HG03103 (cell line): ENCODE measurements at regions not wholly inside any gene's neighbourhood (a gene's known extent, or its start where the extent isn't known, plus 50 kb on each side); places are given as distances from the start of the nearest gene placed in this dataset.

ENCODE experiments used
- ATAC-seq: cut with Tn5 transposase; IDR thresholded peaks from one replicate; pipeline ENCODE4 v1.9.1; 2021; ENCODE audit warnings: low read depth; ENCODE audit not compliant: unreplicated experiment

DNA sequence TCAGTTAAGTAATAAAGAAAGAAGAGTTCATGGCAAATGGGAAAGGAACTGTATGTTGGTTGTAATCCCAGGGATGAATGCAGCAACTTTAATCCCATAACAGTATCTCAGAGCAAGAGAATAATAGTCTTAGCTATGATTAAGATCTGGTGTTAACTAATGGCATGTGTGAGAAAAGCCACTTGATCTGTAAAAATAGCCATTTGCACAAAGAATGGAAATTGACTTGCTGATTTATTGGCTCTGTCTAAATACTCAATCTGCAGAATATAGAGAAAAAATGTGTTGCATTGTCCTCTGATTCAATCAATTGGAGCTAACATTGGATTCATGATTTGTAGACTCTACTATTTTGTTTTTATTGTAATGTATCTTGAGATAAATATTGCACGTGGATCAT lies 987.0 kb downstream of the NSUN3 start:
- ATAC-seq = no peak

DNA sequence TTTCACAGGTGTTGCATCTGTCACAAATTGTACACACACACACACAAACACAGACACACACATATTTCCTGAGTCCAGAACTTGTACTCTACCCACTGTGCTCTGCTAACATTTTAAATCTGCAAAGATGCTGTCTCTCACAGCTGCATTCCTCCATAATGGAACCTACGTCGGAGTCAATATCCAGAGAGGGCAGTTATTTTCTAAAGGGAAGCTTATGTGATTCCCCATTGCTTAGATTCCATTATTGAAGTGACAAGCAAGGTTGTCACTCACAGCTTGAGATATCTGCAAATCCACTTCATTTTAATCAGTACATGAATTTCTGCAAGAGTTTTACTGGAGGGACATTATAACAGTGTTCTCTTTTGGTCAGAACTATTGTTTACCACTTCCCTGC lies 992.4 kb downstream of the NSUN3 start:
- ATAC-seq = no peak

DNA sequence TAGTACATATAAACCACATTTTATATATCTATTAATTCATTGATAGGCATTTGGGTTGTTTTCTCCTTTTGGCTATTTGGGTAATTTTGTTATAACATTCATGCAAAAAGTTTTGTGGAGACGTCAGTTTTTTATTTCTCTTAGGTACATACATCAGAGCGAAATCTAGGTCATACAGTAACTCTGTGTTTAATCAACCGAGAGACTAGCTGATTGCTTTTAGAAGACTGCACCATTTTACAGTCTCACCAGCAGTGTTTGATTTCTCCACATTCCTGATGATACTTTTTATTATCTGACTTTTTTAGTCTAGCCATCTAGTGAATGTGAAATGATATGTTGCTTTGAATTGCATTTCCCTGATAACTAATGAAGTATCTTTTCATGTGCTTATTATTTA lies 1019.3 kb downstream of the NSUN3 start:
- ATAC-seq = no peak

DNA sequence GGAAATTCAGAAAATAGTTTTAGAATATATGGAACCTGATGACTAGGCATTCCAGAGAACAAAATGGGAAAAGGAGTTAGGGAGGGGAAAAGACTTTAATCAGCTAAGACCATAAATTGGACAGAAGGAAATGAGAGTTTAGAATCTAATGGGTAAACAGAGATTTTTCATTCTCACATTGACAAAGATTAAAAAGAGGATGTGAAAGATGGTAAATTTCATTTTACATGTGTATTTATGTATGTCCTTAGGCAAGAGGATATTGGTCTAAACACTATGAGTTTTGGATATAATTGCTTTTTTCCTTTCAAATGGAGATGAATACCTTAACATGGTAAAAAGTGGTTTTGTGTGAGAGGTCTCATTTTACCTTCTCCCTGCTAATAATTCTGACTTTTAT lies 1021.9 kb downstream of the NSUN3 start:
- no peak for ATAC-seq

DNA sequence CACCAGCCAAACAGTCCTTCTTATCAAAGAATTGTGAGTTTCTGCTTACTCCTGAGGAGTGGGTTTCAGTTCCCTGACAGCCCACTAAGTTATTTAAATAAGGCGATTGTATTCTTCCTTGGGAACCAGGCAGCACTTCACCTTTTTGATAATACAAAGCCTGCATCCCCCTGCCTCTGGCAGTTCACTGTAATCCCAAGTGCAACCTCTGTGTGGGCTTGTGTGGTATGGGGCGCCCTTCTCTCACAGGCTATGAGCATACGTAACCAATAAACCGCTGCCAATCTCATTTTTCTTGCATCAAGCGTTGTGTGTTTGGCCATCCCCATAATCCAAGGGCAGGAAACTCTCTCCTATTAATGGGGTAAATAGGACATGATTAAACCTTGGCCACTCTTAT lies 1025.6 kb downstream of the NSUN3 start:
- no peak for ATAC-seq

DNA sequence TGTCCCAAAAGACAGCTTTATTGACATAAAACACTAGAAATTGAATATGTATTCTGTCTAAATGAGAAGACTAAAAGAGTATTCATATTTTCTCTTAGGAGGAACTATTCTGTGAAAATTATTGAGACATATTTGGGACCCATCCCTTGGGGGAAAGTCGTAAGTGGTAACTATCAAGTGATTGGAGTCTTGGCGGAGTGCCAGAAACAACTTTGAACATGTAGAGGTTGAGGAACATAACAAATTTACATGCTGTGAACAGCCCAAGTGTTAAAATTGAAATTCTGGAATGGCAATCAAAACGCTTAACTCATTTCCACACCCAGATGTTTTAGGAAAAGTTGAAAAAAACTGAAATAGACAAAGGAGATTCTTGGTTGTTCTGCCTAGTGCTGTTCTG lies 1034.6 kb downstream of the NSUN3 start:
- no peak for ATAC-seq

DNA sequence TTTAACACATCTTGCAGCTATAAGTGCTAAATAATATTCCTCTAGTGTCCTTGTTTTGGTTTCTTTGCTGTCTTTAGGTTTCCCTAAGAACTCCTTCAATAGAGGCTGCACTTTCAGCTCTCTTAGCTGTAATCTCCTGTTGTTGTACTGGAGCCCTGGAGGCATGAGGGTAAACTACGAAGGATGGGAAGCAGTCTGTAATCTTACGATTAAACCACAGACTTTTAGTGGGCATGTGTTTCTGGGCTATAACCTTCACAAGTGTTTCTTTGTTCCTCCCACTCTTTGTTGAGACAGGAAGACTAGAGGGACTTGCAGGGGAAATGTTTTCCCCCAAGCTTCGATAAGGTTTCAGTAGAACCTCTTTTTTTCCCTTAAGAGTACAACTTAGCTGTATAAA lies 1058.1 kb downstream of the NSUN3 start:
- no peak for ATAC-seq

DNA sequence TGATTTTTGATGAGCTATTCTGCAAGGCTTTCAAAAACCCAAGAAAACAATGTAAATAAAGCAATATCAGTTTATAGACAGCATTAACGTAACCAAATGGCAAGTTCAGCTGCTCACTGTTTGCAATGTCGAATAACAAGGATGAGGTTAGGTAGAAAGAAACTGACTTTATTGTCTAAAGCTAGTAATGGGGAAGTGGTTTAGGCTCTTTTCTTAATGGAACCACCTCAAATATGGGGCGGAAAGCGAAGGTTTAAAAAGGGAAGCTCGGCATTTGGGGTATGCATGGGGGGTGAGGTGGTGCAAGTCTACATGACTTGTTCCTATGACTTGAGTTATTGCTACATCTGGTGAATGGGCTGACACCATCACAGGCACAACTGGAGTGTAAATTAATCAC lies 1060.2 kb downstream of the NSUN3 start:
- ATAC-seq = no peak

DNA sequence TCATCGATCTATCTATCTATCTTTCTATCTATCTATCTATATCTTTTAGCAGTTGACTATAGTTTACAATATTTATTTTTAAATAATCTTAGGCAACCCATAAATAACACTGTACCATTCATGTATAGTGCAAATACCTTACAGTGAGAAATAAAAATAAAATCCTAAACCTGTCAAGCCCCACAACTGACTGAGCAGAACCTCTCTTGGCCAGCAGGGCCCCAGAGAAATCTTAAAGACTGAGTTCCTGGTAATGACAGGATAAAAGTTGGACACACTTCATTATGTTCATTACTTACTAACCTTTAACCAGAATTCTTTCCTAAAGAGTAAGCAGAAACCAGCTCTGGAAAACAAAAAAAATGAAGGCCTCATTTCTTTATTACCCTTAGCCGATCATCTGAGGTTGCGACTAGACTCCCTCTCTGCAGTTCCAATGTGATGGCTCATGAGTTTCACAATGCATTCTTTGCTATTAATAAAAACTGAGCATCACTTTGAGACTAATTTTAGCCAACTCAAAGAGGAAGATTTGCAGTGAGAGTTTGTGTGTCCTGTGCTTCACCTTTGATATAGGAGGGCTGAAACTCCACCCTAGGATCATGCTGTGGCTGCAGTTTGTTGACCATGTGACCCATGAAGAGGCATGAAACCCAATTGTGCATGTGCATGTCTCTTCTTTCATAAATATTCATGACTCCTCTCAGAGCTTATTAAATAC lies 1072.0 kb downstream of the NSUN3 start:
- ATAC-seq = no peak

DNA sequence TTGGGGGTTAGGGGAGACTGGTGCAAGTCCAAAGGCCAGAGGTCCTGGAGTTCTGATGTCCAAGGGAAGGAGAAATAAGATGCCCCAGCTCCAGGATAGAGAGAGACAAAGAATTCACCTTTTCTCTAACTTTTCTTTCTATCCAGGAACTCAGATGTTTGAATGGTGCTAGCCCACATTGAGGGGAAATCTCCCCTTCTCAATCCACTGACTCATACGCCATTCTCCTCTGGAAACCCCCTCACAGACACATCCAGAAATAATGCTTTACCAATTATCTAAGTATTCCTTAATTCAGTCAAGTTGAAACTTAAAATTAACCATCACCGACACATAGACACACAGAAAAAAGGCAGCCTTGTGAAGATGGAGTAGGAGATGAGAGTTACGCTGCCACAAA lies 1085.2 kb downstream of the NSUN3 start:
- ATAC-seq = no peak

DNA sequence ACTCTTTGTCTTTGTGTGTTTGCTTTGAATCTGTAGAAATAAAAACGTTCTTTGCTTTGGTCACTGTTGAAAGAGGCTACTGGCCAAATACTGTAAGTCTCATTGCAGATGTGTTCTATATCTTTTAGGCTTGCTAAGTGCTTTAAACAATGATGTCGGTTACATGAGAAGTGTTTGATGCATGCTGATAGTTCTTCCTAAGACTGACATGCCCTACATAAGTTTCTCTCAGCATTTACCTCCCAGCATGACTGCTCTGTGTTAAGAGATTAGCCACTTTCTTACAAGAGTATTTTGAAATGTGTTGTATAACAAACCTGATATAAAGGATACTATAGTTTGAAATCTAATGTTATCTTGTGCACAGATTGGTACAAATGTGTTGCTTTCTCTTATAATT lies 1088.7 kb downstream of the NSUN3 start:
- ATAC-seq = no peak

DNA sequence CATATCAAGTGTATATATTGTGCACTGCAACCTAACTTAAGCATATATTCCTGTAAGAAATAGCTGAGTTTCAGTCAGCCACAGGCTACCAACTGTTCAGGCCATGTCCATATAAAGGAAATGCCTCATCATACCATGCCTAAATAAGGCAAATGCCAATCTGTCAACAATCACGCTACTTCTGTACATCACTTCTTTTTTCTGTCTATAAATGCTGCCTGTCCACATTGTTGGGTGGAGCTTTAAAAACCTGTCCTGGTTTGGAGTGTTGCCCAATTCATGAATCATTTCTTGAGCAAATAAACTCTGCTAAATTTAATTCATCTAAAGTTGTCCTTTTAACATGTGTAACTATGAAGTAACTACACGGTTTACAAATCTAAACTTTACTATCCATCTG lies 1091.9 kb downstream of the NSUN3 start:
- no peak for ATAC-seq

DNA sequence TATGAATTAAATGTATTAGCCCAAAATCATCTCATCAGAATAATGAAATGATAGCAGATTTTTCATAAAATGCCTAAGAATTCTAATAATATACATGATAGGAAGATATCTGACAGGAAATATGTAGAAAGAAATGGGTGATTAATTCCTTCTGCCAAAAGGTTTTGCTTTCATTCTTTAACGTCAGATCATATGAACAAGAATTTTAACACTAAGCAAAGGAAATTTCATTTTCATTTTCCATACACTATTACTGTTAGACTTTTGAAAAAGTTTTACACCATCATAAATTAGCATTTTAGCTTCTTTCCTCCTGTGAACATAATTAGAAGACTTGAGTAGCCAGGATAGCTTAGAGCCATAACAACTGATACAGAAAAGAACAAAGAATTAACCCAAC lies 1099.9 kb downstream of the NSUN3 start:
- no peak for ATAC-seq

DNA sequence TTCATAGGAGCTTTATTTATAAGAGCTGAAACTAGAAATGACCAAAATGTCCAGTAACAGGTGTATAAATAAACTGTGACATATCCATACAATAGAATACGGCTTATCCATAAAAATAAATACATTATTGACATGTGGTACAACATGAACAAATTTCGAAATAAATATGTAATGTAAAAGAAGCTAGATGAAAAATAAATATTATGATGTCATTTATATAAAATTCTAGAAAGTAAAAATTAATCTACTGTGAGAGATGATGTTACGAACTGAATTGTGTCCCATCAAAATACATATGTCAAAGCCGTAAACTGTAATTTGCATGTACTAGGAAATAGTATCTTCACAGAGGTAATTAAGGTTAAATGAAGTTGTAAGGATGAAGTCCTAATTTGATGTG lies 1104.9 kb downstream of the NSUN3 start:
- ATAC-seq = no peak

DNA sequence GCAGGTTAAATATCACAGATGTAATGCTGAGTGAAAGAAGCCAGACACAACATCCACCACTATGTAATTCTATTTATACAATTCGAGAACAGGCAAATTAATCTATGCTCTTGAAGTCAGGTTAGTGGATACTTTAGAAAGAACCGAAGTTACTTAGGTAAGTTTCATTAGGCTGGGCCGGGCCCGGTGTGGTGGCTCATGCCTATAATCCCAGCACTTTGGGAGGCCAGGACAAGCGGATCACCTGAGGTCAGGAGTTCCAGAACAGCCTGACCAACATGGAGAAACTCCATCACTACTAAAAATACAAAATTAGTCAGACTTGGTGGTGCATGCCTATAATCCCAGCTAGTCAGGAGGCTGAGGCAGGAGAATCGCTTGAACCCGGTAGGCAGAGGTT lies 1105.7 kb downstream of the NSUN3 start:
- ATAC-seq = no peak

DNA sequence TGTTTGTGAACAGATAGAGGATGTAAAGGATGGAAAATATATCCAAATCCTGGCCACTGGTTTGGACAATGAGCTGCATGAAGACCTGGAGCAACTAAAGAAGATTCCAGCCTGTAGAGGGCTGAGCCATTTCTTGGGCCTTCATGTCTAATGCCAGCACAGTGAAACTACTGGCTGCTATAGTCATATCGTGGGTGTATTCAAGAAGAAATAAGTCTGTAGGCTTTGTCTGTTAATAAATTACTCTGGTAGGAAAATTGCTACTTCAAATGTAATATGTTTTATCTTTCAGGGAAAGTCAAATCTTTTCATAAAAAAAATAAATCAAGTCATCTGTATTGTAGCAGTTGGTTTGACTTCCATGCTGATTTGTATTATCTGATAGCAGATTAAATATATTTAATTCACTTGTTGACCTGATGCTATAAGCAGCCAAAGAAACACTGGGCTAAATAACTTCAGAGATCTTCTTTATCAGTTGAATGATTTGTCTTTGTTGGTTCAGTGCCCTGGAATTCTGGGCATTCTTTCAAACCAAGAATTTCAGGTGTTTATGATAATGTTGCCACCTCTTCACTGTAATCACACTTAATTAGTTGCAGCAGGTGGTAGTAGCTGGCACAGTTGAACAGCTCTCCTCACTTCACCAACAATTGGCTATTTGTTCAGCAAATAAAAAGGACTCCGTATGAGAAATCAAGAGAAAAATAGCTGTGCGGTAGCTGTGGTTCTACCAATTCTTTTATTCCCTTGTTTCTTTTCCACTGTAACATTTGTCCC lies 1109.5 kb downstream of the NSUN3 start:
- ATAC-seq = no peak

DNA sequence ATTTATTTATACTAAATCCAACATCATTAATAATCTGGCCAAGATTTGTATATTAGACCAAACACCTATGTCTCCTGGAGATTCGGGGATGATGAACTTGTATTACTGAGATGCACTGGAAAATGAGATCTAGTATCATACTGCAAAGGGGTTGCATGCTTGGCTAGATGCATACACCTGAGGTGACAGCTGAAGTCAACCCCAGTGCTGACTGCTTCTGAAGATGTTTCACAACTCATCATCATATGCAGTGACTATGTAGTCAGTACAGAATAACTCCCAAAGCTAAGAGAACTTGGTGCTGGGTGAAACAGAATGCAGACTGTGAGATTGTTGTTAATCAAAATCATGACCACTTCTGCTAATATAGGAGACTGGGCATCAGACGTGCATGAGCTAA lies 1114.2 kb downstream of the NSUN3 start:
- ATAC-seq = no peak

DNA sequence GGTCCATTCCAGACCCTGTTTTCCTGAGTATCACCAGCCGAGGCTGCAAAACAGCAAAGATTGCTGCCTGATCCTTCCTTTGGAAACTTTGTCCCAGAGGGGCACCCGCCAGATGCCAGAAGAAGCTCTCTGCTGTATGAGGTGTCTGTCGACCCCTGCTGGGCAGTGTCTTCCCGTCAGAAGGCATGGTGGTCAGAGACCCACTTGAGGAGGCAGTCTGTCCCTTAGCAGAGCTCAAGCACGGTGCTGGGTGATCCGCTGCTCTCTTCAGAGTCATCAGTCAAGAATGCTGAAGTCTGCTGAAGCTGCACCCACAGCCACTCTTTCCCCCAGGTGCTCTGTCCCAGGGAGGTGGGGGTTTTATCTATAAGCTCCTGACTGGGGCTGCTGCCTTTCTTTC lies 1121.2 kb downstream of the NSUN3 start:
- no peak for ATAC-seq

DNA sequence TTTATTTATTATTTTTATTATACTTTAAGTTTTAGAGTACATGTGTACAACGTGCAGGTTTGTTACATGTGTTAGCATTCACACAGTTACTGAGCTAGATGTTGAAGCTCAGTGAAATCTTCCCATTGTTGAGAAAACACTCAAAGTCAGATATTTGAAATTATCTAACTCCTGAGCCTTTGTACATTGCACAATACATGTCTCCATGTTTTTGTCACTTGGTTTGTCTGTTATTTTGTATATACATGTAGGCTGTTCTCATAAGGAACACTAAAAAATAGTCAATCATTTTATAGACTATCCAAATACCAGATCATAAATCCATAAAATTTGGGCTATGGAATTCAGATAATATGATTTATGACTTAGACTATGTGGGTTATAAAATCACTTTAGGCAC lies 1126.5 kb downstream of the NSUN3 start:
- no peak for ATAC-seq

DNA sequence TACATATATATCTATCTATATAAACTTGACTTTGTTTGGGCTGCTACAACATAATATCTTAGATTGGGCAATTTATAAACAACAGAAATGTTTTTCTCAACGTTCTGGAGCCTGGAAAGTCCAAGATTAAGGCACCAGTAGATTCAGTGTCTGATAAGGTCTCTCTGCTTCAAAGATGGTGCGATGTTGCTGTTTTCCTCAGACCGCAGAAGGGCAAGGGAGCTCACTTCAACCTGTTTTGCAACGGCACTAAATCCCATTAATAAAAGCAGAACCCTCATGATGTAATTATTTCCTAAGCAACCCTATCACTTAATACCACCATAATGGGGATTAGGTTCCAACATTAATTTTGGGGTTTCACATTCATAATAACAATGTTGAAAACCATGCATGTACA lies 1134.8 kb downstream of the NSUN3 start:
- no peak for ATAC-seq

DNA sequence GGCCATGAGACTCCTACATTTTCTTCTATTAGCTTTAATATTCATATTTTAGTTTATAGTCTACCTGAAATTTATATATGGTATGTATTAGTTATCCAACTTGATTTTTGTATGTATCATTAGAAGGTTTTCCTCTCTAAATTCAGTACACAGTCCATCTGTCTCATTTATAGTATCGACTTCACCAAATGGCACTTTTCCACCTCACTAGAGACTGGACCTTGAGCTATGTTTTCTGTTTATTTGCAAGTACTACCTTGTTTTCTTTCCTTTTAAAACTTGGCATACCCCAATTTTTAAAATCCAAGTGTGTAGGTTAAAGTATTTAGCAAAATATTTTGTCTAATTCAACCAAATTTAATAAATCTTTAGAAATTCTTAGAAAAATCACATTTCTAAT lies 1137.5 kb downstream of the NSUN3 start:
- ATAC-seq = no peak

DNA sequence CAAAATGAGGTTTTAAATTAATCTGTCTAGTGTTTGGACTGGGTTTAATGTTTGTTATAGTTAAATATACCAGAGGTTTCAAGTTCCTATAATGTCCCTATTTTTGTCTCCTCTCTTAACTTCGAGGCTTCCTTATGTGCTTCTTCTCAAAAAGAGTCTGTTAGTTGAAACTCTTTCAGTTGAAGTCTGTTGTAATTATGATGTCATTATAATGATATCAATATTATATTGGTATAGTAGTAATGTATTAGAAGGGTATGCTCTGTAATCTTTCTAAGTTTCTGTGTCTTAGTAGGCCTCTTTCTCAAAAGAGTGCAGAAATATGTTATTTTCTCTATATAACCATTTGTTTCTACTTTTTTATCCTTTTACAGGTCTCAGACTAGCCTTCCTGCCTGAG lies 1148.0 kb downstream of the NSUN3 start:
- no peak for ATAC-seq
